Naive thymus-derived CD4-positive, alpha-beta T cell (primary cell): ENCODE measurements at regions not wholly inside any gene's neighbourhood (a gene's known extent, or its start where the extent isn't known, plus 50 kb on each side); places are given as distances from the start of the nearest gene placed in this dataset.
"Not testable (repeated sequence)": the region's sequence is repeated elsewhere in the genome, so short reads cannot be mapped to it uniquely, and the experiment has no call there.

Source experiments
- ATAC-seq: fragments of 150-1000 bp; cut with Tn5 transposase; 2 replicates; pipeline ENCODE4 v1.10.0; 2021; ENCODE audit warnings: mild to moderate bottlenecking, moderate library complexity
- CTCF ChIA-PET: fragments of 350-600 bp; sonication (Branson Sonifier 250); formaldehyde crosslinking; loops from one replicate; lab custom pipeline; 2021; ENCODE audit warnings: antibody characterized with exemption; lab: Charles Lee
- POLR2A ChIA-PET: fragments of 350-600 bp; sonication (Branson Sonifier 250); formaldehyde crosslinking; loops from one replicate; lab custom pipeline; 2021; ENCODE audit warnings: antibody characterized with exemption, inconsistent platforms; lab: Charles Lee
- DNase-seq, 9 donors: peaks; one replicate each; pipeline versions ENCODE4 v3.0.0 to v3.0.0-alpha.2; 2020 to 2022; ENCODE audit warnings: mixed read lengths in 1 of 9
- H3K27ac ChIP-seq: one replicate; pipeline ENCODE4 v1.7.0; 2013; ENCODE audit warnings: mild to moderate bottlenecking, low read depth, low read length, moderate library complexity
- H3K27me3 ChIP-seq, 2 donors: one replicate each; pipeline ENCODE4 v1.7.0; 2013; ENCODE audit warnings: low read length in 2 of 2, mild to moderate bottlenecking in 2 of 2, moderate library complexity in 2 of 2; ENCODE audit not compliant: control insufficient read depth in 2 of 2, insufficient read depth in 2 of 2
- H3K36me3 ChIP-seq, 3 experiments: 1 replicate in 2 of 3; 2 replicates in 1 of 3; pipeline ENCODE4 v1.7.0; 2013; ENCODE audit warnings: low read length in 3 of 3, mild to moderate bottlenecking in 3 of 3, moderate library complexity in 1 of 3; ENCODE audit not compliant: insufficient read depth in 3 of 3, control insufficient read depth in 2 of 3
- H3K4me1 ChIP-seq, 2 donors: one replicate each; pipeline ENCODE4 v1.7.0; 2013; ENCODE audit warnings: low read length in 2 of 2, mild to moderate bottlenecking in 2 of 2, moderate library complexity in 1 of 2; ENCODE audit not compliant: control insufficient read depth in 2 of 2, insufficient read depth in 2 of 2
- H3K4me3 ChIP-seq: 2 replicates; pipeline ENCODE4 v1.7.0; 2013; ENCODE audit warnings: mild to moderate bottlenecking, low read length
- H3K9me3 ChIP-seq, 3 experiments: 1 replicate in 2 of 3; 2 replicates in 1 of 3; pipeline ENCODE4 v1.7.0; 2013; ENCODE audit warnings: low read length in 3 of 3; ENCODE audit not compliant: control insufficient read depth in 2 of 3
- H3K27ac Mint-ChIP-seq, 9 donors: one replicate each; pipeline ENCODE4 v1.8.0; 2020 to 2022; ENCODE audit warnings: mixed read lengths in 9 of 9, mild to moderate bottlenecking in 8 of 9, moderate library complexity in 5 of 9, inconsistent platforms in 2 of 9
- H3K27me3 Mint-ChIP-seq, 5 donors: one replicate each; pipeline ENCODE4 v1.8.0; 2021 to 2022; ENCODE audit warnings: mixed read lengths in 5 of 5, mild to moderate bottlenecking in 1 of 5
- H3K36me3 Mint-ChIP-seq, 5 donors: one replicate each; pipeline ENCODE4 v1.8.0; 2020 to 2022; ENCODE audit warnings: mixed read lengths in 5 of 5, mild to moderate bottlenecking in 3 of 5, inconsistent platforms in 1 of 5
- H3K4me1 Mint-ChIP-seq, 7 donors: one replicate each; pipeline ENCODE4 v1.8.0; 2020 to 2022; ENCODE audit warnings: mixed read lengths in 7 of 7, mild to moderate bottlenecking in 3 of 7, inconsistent platforms in 1 of 7
- H3K4me3 Mint-ChIP-seq, 10 donors: one replicate each; pipeline ENCODE4 v1.8.0; 2020 to 2022; ENCODE audit warnings: mild to moderate bottlenecking in 10 of 10, mixed read lengths in 10 of 10, moderate library complexity in 6 of 10, inconsistent platforms in 2 of 10
- H3K9me3 Mint-ChIP-seq, 11 donors: one replicate each; pipeline ENCODE4 v1.8.0; 2020 to 2022; ENCODE audit warnings: mixed read lengths in 11 of 11, mild to moderate bottlenecking in 4 of 11, inconsistent platforms in 1 of 11, moderate library complexity in 1 of 11
- intact Hi-C, 2 donors: fragments of 100-400 bp; cut with micrococcal nuclease; formaldehyde crosslinking; loops; one replicate each; pipeline ENCODE4 v1.15.1; 2023

- Mint-ChIP-seq H3K27me3 (peaks cover 0 to 13% (median 4%) of the 10 kb centered on the region in 5 donors), H3K9me3 (no peaks in the 10 kb centered on the region), H3K4me3 (no peak overlapping the region), H3K36me3 (no peaks in the 10 kb centered on the region), H3K4me1 (no peaks in the 10 kb centered on the region), H3K27ac (no peak overlapping the region)
- H3K27me3 ChIP-seq = no peaks in the 10 kb centered on the region
- H3K36me3 ChIP-seq = no peaks in the 10 kb centered on the region
- ChIA-PET POLR2A (no interaction called here), CTCF (no interaction called here)
- H3K4me3 ChIP-seq = no peak overlapping the region
- H3K27ac ChIP-seq = no peak overlapping the region
- no peaks in the 10 kb centered on the region for H3K9me3 ChIP-seq
- DNase-seq (no peak), ATAC-seq (no peak)
- no peaks in the 10 kb centered on the region for H3K4me1 ChIP-seq
- intact Hi-C loops = no loop called here
These were observed 103.4 kb downstream of the MFAP3L start for GRCh38 chr4:169922632-169923276.

GRCh38 chr4:169921732-169922131 is 104.5 kb downstream of the MFAP3L start:
- Histone ChIP-seq H3K4me1 (no peaks in the 10 kb centered on the region), H3K9me3 (peaks cover 0 to 6% (median 0%) of the 10 kb centered on the region in 3 experiments), H3K27ac (no peak overlapping the region), H3K36me3 (no peaks in the 10 kb centered on the region), H3K4me3 (no peak overlapping the region), H3K27me3 (no peaks in the 10 kb centered on the region)
- peaks cover 0 to 8% (median 7%) of the 10 kb centered on the region in 11 donors for H3K9me3 Mint-ChIP-seq
- no peak overlapping the region for H3K4me3 Mint-ChIP-seq
- CTCF ChIA-PET = no interaction called here
- peaks cover 0 to 8% (median 0%) of the 10 kb centered on the region in 5 donors for H3K36me3 Mint-ChIP-seq
- H3K4me1 Mint-ChIP-seq = peaks cover 0 to 2% (median 0%) of the 10 kb centered on the region in 7 donors
- DNase-seq (no peak), ATAC-seq (no peak)
- peaks cover 0 to 13% (median 4%) of the 10 kb centered on the region in 5 donors for H3K27me3 Mint-ChIP-seq
- H3K27ac Mint-ChIP-seq = no peak overlapping the region
- intact Hi-C loops = no loop called here
- POLR2A ChIA-PET = no interaction called here

- H3K36me3 ChIP-seq = no peaks in the 10 kb centered on the region
- no peaks in the 10 kb centered on the region for H3K27me3 ChIP-seq
- Mint-ChIP-seq H3K4me3 (no peak overlapping the region), H3K36me3 (peaks cover 0 to 8% (median 0%) of the 10 kb centered on the region in 5 donors), H3K4me1 (peaks cover 0 to 2% (median 0%) of the 10 kb centered on the region in 7 donors), H3K9me3 (peaks cover 0 to 13% (median 9%) of the 10 kb centered on the region in 11 donors), H3K27ac (no peak overlapping the region), H3K27me3 (peaks cover 0 to 16% (median 9%) of the 10 kb centered on the region in 5 donors)
- ATAC-seq (no peak), DNase-seq (no peak)
- ChIA-PET CTCF (no interaction called here), POLR2A (no interaction called here)
- no peak overlapping the region for H3K27ac ChIP-seq
- H3K4me1 ChIP-seq = no peaks in the 10 kb centered on the region
- H3K9me3 ChIP-seq = peaks cover 0 to 6% (median 0%) of the 10 kb centered on the region in 3 experiments
- no peak overlapping the region for H3K4me3 ChIP-seq
- intact Hi-C loops = no loop called here
These were observed 105.0 kb downstream of the MFAP3L start for GRCh38 chr4:169921237-169921636.

GRCh38 chr4:169919194-169920124 is 106.7 kb downstream of the MFAP3L start:
- H3K36me3 Mint-ChIP-seq, H3K27ac Mint-ChIP-seq, H3K9me3 ChIP-seq, H3K36me3 ChIP-seq, H3K4me3 ChIP-seq, ATAC-seq, DNase-seq, POLR2A ChIA-PET, H3K27ac ChIP-seq, intact Hi-C loops, H3K4me1 ChIP-seq, H3K27me3 ChIP-seq, CTCF ChIA-PET, H3K4me3 Mint-ChIP-seq, H3K4me1 Mint-ChIP-seq: not testable (repeated sequence)
- Mint-ChIP-seq H3K27me3 (peaks cover 0 to 24% (median 10%) of the 10 kb centered on the region in 5 donors), H3K9me3 (peaks cover 0 to 14% (median 9%) of the 10 kb centered on the region in 11 donors)

- POLR2A ChIA-PET = no interaction called here
These were observed 110.7 kb downstream of the MFAP3L start for GRCh38 chr4:169915545-169915944.

GRCh38 chr4:169914866-169915265 is 111.3 kb downstream of the MFAP3L start:
- no peak for ATAC-seq
- H3K36me3 ChIP-seq = no peaks in the 10 kb centered on the region
- peaks cover 0 to 6% (median 0%) of the 10 kb centered on the region in 3 experiments for H3K9me3 ChIP-seq
- ChIA-PET CTCF (no interaction called here), POLR2A (no interaction called here)
- Mint-ChIP-seq H3K4me3 (no peak overlapping the region), H3K27ac (no peak overlapping the region), H3K4me1 (peaks cover 0 to 2% (median 0%) of the 10 kb centered on the region in 7 donors), H3K36me3 (peaks cover 0 to 8% (median 0%) of the 10 kb centered on the region in 5 donors), H3K9me3 (peaks cover 0 to 15% (median 9%) of the 10 kb centered on the region in 11 donors), H3K27me3 (peaks cover 0 to 18% (median 6%) of the 10 kb centered on the region in 5 donors)
- intact Hi-C loops = no loop called here
- H3K4me1 ChIP-seq = no peaks in the 10 kb centered on the region
- H3K27me3 ChIP-seq = no peaks in the 10 kb centered on the region
- no peak overlapping the region for H3K27ac ChIP-seq
- DNase-seq = no peak
- H3K4me3 ChIP-seq = no peak overlapping the region

More at GRCh38 chr4:169915545-169915944, 110.7 kb downstream of the MFAP3L start:
- DNase-seq (no peak), ATAC-seq (no peak)
- Mint-ChIP-seq H3K27ac (no peak overlapping the region), H3K9me3 (peaks cover 0 to 15% (median 9%) of the 10 kb centered on the region in 11 donors), H3K4me1 (peaks cover 0 to 2% (median 0%) of the 10 kb centered on the region in 7 donors), H3K27me3 (peaks cover 0 to 20% (median 6%) of the 10 kb centered on the region in 5 donors), H3K36me3 (peaks cover 0 to 8% (median 0%) of the 10 kb centered on the region in 5 donors), H3K4me3 (no peak overlapping the region)
- no peaks in the 10 kb centered on the region for H3K4me1 ChIP-seq
- H3K27me3 ChIP-seq = no peaks in the 10 kb centered on the region
- H3K4me3 ChIP-seq = no peak overlapping the region
- H3K27ac ChIP-seq = no peak overlapping the region
- peaks cover 0 to 6% (median 0%) of the 10 kb centered on the region in 3 experiments for H3K9me3 ChIP-seq
- no peaks in the 10 kb centered on the region for H3K36me3 ChIP-seq
- intact Hi-C loops = no loop called here
- CTCF ChIA-PET = no interaction called here
